ENCODE measurements at regions not wholly inside any gene's neighbourhood (a gene's known extent, or its start where the extent isn't known, plus 50 kb on each side); places are given as distances from the start of the nearest gene placed in this dataset.

GRCh38 chr4:184284336-184284690 lies 66.6 kb upstream of the ENPP6 start:
- Histone ChIP-seq H3K9me3 (no peaks in the 10 kb centered on the region), H3K4me3 (ENCODE audit: low read depth, low read length) (no peak overlapping the region), H3K36me3 (ENCODE audit: control insufficient read depth, insufficient read depth, low read length) (no peaks in the 10 kb centered on the region), H3K27me3 (replicated peaks; ENCODE audit: control insufficient read depth, insufficient read depth, low read length) (no peaks in the 10 kb centered on the region), H3K4me1 (peaks cover 18% of the 10 kb centered on the region)
- H3K36me3 Mint-ChIP-seq (ENCODE audit: insufficient read depth, unreplicated experiment), result peaks cover 7% of the 10 kb centered on the region
- TF ChIP-seq CTCF (IDR thresholded peaks at IDR 0.05; ENCODE audit: insufficient read depth in 1 of 2, low read depth in 1 of 2, low read length in 1 of 2, severe bottlenecking in 1 of 2, unreplicated experiment in 1 of 2), result no peak
- H3K4me3 Mint-ChIP-seq (ENCODE audit: unreplicated experiment), result no peak overlapping the region
- no TSS peak for BruUV-seq (replicated peaks)
- H3K9me3 Mint-ChIP-seq (ENCODE audit: unreplicated experiment), result no peaks in the 10 kb centered on the region
- ChIA-PET POLR2A (no interaction called here), CTCF (no interaction called here)
- no peaks in the 10 kb centered on the region for H3K27me3 Mint-ChIP-seq (ENCODE audit: insufficient read depth, unreplicated experiment)
- no peak for DNase-seq
- H3K4me1 Mint-ChIP-seq (ENCODE audit: low read depth, unreplicated experiment), result peaks cover 13% of the 10 kb centered on the region
- intact Hi-C loops (cut with micrococcal nuclease; ENCODE audit: unreplicated experiment), result no loop called here
- no peak overlapping the region for H3K27ac Mint-ChIP-seq (ENCODE audit: unreplicated experiment)

GRCh38 chr4:184283659-184284335 lies 66.1 kb upstream of the ENPP6 start:
- Histone ChIP-seq H3K27me3 (replicated peaks; ENCODE audit: control insufficient read depth, insufficient read depth, low read length) (no peaks in the 10 kb centered on the region), H3K4me3 (ENCODE audit: low read depth, low read length) (no peak overlapping the region), H3K9me3 (no peaks in the 10 kb centered on the region), H3K4me1 (peaks cover 14% of the 10 kb centered on the region), H3K36me3 (ENCODE audit: control insufficient read depth, insufficient read depth, low read length) (no peaks in the 10 kb centered on the region)
- POLR2A ChIA-PET, result no interaction called here
- Mint-ChIP-seq H3K4me3 (ENCODE audit: unreplicated experiment) (no peak overlapping the region), H3K4me1 (ENCODE audit: low read depth, unreplicated experiment) (peaks cover 12% of the 10 kb centered on the region), H3K27ac (ENCODE audit: unreplicated experiment) (no peak overlapping the region), H3K9me3 (ENCODE audit: unreplicated experiment) (peaks cover 3% of the 10 kb centered on the region), H3K36me3 (ENCODE audit: insufficient read depth, unreplicated experiment) (peaks cover 7% of the 10 kb centered on the region), H3K27me3 (ENCODE audit: insufficient read depth, unreplicated experiment) (no peaks in the 10 kb centered on the region)
- CTCF ChIA-PET, result no interaction called here
- intact Hi-C loops (cut with micrococcal nuclease; ENCODE audit: unreplicated experiment), result no loop called here
- no TSS peak for BruUV-seq (replicated peaks)
- DNase-seq, result no peak
- no peak for TF ChIP-seq CTCF (IDR thresholded peaks at IDR 0.05; ENCODE audit: insufficient read depth in 1 of 2, low read depth in 1 of 2, low read length in 1 of 2, severe bottlenecking in 1 of 2, unreplicated experiment in 1 of 2)

- CTCF ChIA-PET, result no interaction called here
- Histone ChIP-seq H3K4me1 (peaks cover 7% of the 10 kb centered on the region), H3K36me3 (ENCODE audit: control insufficient read depth, insufficient read depth, low read length) (no peaks in the 10 kb centered on the region), H3K27me3 (replicated peaks; ENCODE audit: control insufficient read depth, insufficient read depth, low read length) (no peaks in the 10 kb centered on the region), H3K9me3 (no peaks in the 10 kb centered on the region), H3K4me3 (ENCODE audit: low read depth, low read length) (no peak overlapping the region)
- TF ChIP-seq CTCF (IDR thresholded peaks at IDR 0.05; ENCODE audit: insufficient read depth in 1 of 2, low read depth in 1 of 2, low read length in 1 of 2, severe bottlenecking in 1 of 2, unreplicated experiment in 1 of 2), result no peak
- H3K4me3 Mint-ChIP-seq (ENCODE audit: unreplicated experiment), result no peak overlapping the region
- H3K27me3 Mint-ChIP-seq (ENCODE audit: insufficient read depth, unreplicated experiment), result no peaks in the 10 kb centered on the region
- H3K4me1 Mint-ChIP-seq (ENCODE audit: low read depth, unreplicated experiment), result peaks cover 6% of the 10 kb centered on the region
- no TSS peak for BruUV-seq (replicated peaks)
- no peak overlapping the region for H3K27ac Mint-ChIP-seq (ENCODE audit: unreplicated experiment)
- no peak for DNase-seq
- intact Hi-C loops (cut with micrococcal nuclease; ENCODE audit: unreplicated experiment), result no loop called here
- POLR2A ChIA-PET, result no interaction called here
- peaks cover 6% of the 10 kb centered on the region for H3K36me3 Mint-ChIP-seq (ENCODE audit: insufficient read depth, unreplicated experiment)
- H3K9me3 Mint-ChIP-seq (ENCODE audit: unreplicated experiment), result peaks cover 10% of the 10 kb centered on the region
Measured at GRCh38 chr4:184282895-184283654, 65.4 kb upstream of the ENPP6 start.

All from Caco-2 (cell line).